Gastrocnemius medialis (tissue), 4 donors: ENCODE measurements at regions not wholly inside any gene's neighbourhood (a gene's known extent, or its start where the extent isn't known, plus 50 kb on each side); places are given as distances from the start of the nearest gene placed in this dataset.

ENCODE experiments used
- POLR2A ChIP-seq, 2 donors: fragments of 450-650 bp; IDR thresholded peaks; one replicate each; pipeline ENCODE4 v1.6.1; 2017; ENCODE audit warnings: antibody characterized with exemption in 2 of 2, mild to moderate bottlenecking in 2 of 2, moderate library complexity in 2 of 2
- TF ChIP-seq, protein P1 (sequence below), 5 experiments: fragments of 450-650 bp in 3 of 5; fragments of 200-600 bp in 2 of 5; sonication (generic) in 2 of 5; IDR thresholded peaks in 4 of 5; conservative IDR thresholded peaks in 1 of 5; 1 replicate in 4 of 5; 2 replicates in 1 of 5; pipeline ENCODE4 v1.5.1; 2016 to 2019; ENCODE audit warnings: antibody characterized with exemption in 5 of 5, mild to moderate bottlenecking in 3 of 5, moderate library complexity in 3 of 5

DNA sequence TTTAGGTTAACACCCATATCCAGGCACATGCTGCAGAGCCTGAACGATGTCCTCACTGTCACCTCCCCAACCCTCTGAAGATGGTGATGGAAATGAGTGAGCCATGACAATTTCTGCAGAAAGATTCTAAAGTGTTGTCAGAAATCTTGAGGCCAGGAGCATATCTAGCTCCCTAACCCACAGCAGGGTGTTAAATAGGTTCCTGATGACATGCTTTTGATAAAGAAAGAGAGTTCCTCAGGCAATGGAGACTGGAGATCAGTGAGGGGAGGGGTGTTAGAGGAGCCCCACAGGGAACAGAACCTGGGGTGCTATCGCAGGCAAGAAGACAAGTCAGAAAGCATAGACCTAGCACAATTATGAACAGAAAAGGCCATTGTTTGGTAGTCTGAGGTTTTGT is 95.7 kb downstream of the ENC1 start:
- TF ChIP-seq, protein P1, sequence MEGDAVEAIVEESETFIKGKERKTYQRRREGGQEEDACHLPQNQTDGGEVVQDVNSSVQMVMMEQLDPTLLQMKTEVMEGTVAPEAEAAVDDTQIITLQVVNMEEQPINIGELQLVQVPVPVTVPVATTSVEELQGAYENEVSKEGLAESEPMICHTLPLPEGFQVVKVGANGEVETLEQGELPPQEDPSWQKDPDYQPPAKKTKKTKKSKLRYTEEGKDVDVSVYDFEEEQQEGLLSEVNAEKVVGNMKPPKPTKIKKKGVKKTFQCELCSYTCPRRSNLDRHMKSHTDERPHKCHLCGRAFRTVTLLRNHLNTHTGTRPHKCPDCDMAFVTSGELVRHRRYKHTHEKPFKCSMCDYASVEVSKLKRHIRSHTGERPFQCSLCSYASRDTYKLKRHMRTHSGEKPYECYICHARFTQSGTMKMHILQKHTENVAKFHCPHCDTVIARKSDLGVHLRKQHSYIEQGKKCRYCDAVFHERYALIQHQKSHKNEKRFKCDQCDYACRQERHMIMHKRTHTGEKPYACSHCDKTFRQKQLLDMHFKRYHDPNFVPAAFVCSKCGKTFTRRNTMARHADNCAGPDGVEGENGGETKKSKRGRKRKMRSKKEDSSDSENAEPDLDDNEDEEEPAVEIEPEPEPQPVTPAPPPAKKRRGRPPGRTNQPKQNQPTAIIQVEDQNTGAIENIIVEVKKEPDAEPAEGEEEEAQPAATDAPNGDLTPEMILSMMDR (IDR thresholded peaks at IDR 0.05 in 4 of 5, conservative IDR thresholded peaks at IDR 0.05 in 1 of 5) = no peak
- TF ChIP-seq POLR2A (IDR thresholded peaks at IDR 0.05) = no peak
